Cardiac fibroblast (primary cell): ENCODE measurements at regions not wholly inside any gene's neighbourhood (a gene's known extent, or its start where the extent isn't known, plus 50 kb on each side); places are given as distances from the start of the nearest gene placed in this dataset.

Experiments used
- DNase-seq, 2 donors: peaks; one replicate each; pipeline versions ENCODE4 v3.0.0 to v3.0.0-alpha.2; 2010; ENCODE audit warnings: low read depth in 2 of 2
- H3K4me3 ChIP-seq, 2 donors: replicated peaks in 1 of 2; 1 replicate in 1 of 2; 2 replicates in 1 of 2; pipeline ENCODE4 v1.5.1; 2011; ENCODE audit warnings: low read depth in 2 of 2, low read length in 2 of 2, mild to moderate bottlenecking in 2 of 2, moderate library complexity in 1 of 2
- TF ChIP-seq, protein P1 (sequence below): IDR thresholded peaks from one replicate; pipeline ENCODE4 v1.5.1; 2011; ENCODE audit warnings: low read depth, mild to moderate bottlenecking, low read length, inconsistent platforms

DNA sequence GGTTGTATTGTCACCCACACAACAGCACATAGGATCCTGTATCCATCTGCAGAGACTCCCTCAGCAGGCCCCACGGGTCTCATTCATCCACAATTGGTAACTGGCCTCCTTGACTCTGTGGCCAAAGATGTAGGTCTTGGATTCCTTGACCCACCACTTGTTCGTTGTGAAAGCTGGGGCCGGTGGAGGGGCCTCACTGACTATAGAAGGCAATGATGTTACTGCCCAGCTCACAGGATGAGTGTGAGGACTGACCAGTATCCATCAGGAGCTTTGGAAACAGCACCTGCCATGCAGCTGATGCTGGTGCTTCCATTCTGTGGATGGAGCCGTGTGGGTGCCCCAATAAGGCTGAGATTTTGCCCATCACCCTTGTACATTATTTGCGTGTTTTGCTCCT is 615.7 kb downstream of the BRD1 start:
- TF ChIP-seq, protein P1, sequence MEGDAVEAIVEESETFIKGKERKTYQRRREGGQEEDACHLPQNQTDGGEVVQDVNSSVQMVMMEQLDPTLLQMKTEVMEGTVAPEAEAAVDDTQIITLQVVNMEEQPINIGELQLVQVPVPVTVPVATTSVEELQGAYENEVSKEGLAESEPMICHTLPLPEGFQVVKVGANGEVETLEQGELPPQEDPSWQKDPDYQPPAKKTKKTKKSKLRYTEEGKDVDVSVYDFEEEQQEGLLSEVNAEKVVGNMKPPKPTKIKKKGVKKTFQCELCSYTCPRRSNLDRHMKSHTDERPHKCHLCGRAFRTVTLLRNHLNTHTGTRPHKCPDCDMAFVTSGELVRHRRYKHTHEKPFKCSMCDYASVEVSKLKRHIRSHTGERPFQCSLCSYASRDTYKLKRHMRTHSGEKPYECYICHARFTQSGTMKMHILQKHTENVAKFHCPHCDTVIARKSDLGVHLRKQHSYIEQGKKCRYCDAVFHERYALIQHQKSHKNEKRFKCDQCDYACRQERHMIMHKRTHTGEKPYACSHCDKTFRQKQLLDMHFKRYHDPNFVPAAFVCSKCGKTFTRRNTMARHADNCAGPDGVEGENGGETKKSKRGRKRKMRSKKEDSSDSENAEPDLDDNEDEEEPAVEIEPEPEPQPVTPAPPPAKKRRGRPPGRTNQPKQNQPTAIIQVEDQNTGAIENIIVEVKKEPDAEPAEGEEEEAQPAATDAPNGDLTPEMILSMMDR, result no peak
- no peak for DNase-seq
- no peak overlapping the region for H3K4me3 ChIP-seq

DNA sequence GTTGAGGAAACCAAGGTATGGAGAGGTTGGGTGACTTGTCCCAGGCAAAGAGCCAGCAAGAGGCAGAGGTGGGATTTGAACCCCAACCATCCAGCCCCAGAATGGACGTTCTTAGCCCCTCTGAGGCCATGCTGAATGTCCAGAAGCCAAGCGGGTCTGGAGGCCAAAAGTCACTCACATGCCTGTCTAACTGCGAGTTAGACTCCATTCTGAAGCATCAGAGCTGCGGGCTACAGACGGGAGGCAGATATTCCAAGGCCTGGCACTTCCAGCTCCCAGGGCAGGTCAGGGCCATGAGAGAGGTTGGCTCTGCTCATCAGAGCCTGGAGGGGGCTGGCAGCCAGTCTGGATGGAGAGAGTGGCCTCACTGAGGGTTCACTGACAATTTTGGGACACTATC is 616.5 kb downstream of the BRD1 start:
- DNase-seq, result no peak
- no peak overlapping the region for H3K4me3 ChIP-seq
- TF ChIP-seq, protein P1, result no peak

GRCh38 chr22:49210606-49211005 is 617.1 kb downstream of the BRD1 start:
- no peak for DNase-seq
- TF ChIP-seq, protein P1, result no peak
- H3K4me3 ChIP-seq, result no peak overlapping the region

GRCh38 chr22:49209452-49210195 is 618.0 kb downstream of the BRD1 start:
- TF ChIP-seq, protein P1, result no peak
- no peak overlapping the region for H3K4me3 ChIP-seq
- no peak for DNase-seq

- TF ChIP-seq, protein P1, result no peak
- H3K4me3 ChIP-seq, result no peak overlapping the region
- DNase-seq, result no peak
Observed at GRCh38 chr22:49208768-49209252, 618.9 kb downstream of the BRD1 start.

DNA sequence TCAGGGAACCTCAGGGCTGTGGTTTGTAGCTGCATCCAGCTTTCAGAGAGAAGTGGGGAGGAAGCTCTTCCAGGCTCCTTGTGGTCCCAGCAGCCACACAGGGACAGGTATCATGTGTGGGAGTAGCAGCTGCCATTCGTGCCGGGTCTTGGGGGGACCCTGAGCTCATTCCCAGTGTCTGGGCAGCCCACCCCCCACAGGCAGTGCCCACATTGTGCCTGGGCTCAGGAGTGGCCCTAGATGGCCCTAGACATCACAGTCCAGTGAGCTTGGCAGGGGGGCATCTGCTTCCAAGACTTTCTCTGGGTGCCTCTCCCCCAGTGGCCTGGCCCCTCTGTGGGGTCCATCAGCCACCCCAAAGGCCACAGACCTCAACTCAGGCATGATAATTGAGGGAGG is 619.7 kb downstream of the BRD1 start:
- no peak overlapping the region for H3K4me3 ChIP-seq
- TF ChIP-seq, protein P1, result no peak
- DNase-seq, result no peak
